ENCODE measurements at regions not wholly inside any gene's neighbourhood (a gene's known extent, or its start where the extent isn't known, plus 50 kb on each side); places are given as distances from the start of the nearest gene placed in this dataset.

GRCh38 chr3:25895031-25895430 lies 105.1 kb downstream of the OXSM start:
- Histone ChIP-seq H3K9me3 (ENCODE audit: insufficient read depth, low read depth, low read length) (no peaks in the 10 kb centered on the region), H3K4me2 (ENCODE audit: low read length) (no peak overlapping the region), H4K20me1 (ENCODE audit: insufficient read depth, low read length) (no peaks in the 10 kb centered on the region), H3K4me3 (ENCODE audit: insufficient read depth, low read depth, low read length) (no peak overlapping the region), H3K4me1 (ENCODE audit: insufficient read depth, low read length) (no peaks in the 10 kb centered on the region), H3K27me3 (ENCODE audit: insufficient read depth, low read length) (no peaks in the 10 kb centered on the region), H3K27ac (ENCODE audit: low read depth, low read length) (no peak overlapping the region), H3K36me3 (ENCODE audit: insufficient read depth, low read length) (no peaks in the 10 kb centered on the region), H3K9ac (ENCODE audit: low read length) (no peak overlapping the region), H3K79me2 (ENCODE audit: insufficient read depth, low read length) (no peaks in the 10 kb centered on the region), H2AFZ (ENCODE audit: low read depth, low read length) (no peak overlapping the region)
- Mint-ChIP-seq H3K9me3 (ENCODE audit: unreplicated experiment) (no peaks in the 10 kb centered on the region), H3K27me3 (ENCODE audit: low read depth, unreplicated experiment) (no peaks in the 10 kb centered on the region), H3K4me3 (ENCODE audit: unreplicated experiment) (no peak overlapping the region), H3K27ac (ENCODE audit: unreplicated experiment) (no peak overlapping the region), H3K4me1 (ENCODE audit: low read depth, unreplicated experiment) (no peaks in the 10 kb centered on the region), H3K36me3 (ENCODE audit: low read depth, unreplicated experiment) (no peaks in the 10 kb centered on the region)
- peak; percentile 7 for DNase-seq (ENCODE audit: low read depth)
- TF ChIP-seq CTCF (IDR thresholded peaks at IDR 0.05; ENCODE audit: insufficient read depth, low read depth, low read length) (no peak), EZH2 (IDR thresholded peaks at IDR 0.05; ENCODE audit: insufficient read depth, low read length) (no peak)
- no peak for FAIRE-seq

GRCh38 chr3:25895443-25895842 lies 105.6 kb downstream of the OXSM start:
- no peaks in the 10 kb centered on the region for H3K27me3 ChIP-seq (ENCODE audit: insufficient read depth, low read length)
- no peaks in the 10 kb centered on the region for H3K79me2 ChIP-seq (ENCODE audit: insufficient read depth, low read length)
- H3K27me3 Mint-ChIP-seq (ENCODE audit: low read depth, unreplicated experiment): no peaks in the 10 kb centered on the region
- TF ChIP-seq EZH2 (IDR thresholded peaks at IDR 0.05; ENCODE audit: insufficient read depth, low read length) (no peak), CTCF (IDR thresholded peaks at IDR 0.05; ENCODE audit: insufficient read depth, low read depth, low read length) (no peak)
- H3K9me3 ChIP-seq (ENCODE audit: insufficient read depth, low read depth, low read length): no peaks in the 10 kb centered on the region
- peak; percentile 69 for DNase-seq (ENCODE audit: low read depth)
- FAIRE-seq: no peak
- no peak overlapping the region for H3K4me2 ChIP-seq (ENCODE audit: low read length)
- no peak overlapping the region for H2AFZ ChIP-seq (ENCODE audit: low read depth, low read length)
- no peaks in the 10 kb centered on the region for H3K4me1 ChIP-seq (ENCODE audit: insufficient read depth, low read length)
- no peak overlapping the region for H3K27ac ChIP-seq (ENCODE audit: low read depth, low read length)
- H3K9me3 Mint-ChIP-seq (ENCODE audit: unreplicated experiment): no peaks in the 10 kb centered on the region
- H3K4me3 Mint-ChIP-seq (ENCODE audit: unreplicated experiment): no peak overlapping the region
- H3K36me3 ChIP-seq (ENCODE audit: insufficient read depth, low read length): no peaks in the 10 kb centered on the region
- no peak overlapping the region for H3K4me3 ChIP-seq (ENCODE audit: insufficient read depth, low read depth, low read length)
- H3K4me1 Mint-ChIP-seq (ENCODE audit: low read depth, unreplicated experiment): no peaks in the 10 kb centered on the region
- no peaks in the 10 kb centered on the region for H3K36me3 Mint-ChIP-seq (ENCODE audit: low read depth, unreplicated experiment)
- no peaks in the 10 kb centered on the region for H4K20me1 ChIP-seq (ENCODE audit: insufficient read depth, low read length)
- H3K27ac Mint-ChIP-seq (ENCODE audit: unreplicated experiment): no peak overlapping the region
- no peak overlapping the region for H3K9ac ChIP-seq (ENCODE audit: low read length)

GRCh38 chr3:25897019-25897418 lies 107.1 kb downstream of the OXSM start:
- TF ChIP-seq EZH2 (IDR thresholded peaks at IDR 0.05; ENCODE audit: insufficient read depth, low read length): no peak
- peak; percentile 22 for TF ChIP-seq CTCF (IDR thresholded peaks at IDR 0.05; ENCODE audit: insufficient read depth, low read depth, low read length)
- no peak overlapping the region for H3K4me3 ChIP-seq (ENCODE audit: insufficient read depth, low read depth, low read length)
- H3K4me2 ChIP-seq (ENCODE audit: low read length): no peak overlapping the region
- Mint-ChIP-seq H3K27me3 (ENCODE audit: low read depth, unreplicated experiment) (no peaks in the 10 kb centered on the region), H3K4me1 (ENCODE audit: low read depth, unreplicated experiment) (no peaks in the 10 kb centered on the region), H3K4me3 (ENCODE audit: unreplicated experiment) (no peak overlapping the region), H3K27ac (ENCODE audit: unreplicated experiment) (no peak overlapping the region), H3K36me3 (ENCODE audit: low read depth, unreplicated experiment) (no peaks in the 10 kb centered on the region), H3K9me3 (ENCODE audit: unreplicated experiment) (no peaks in the 10 kb centered on the region)
- H4K20me1 ChIP-seq (ENCODE audit: insufficient read depth, low read length): no peaks in the 10 kb centered on the region
- DNase-seq (ENCODE audit: low read depth) (no peak), FAIRE-seq (no peak)
- H3K27ac ChIP-seq (ENCODE audit: low read depth, low read length): no peak overlapping the region
- H3K4me1 ChIP-seq (ENCODE audit: insufficient read depth, low read length): no peaks in the 10 kb centered on the region
- no peak overlapping the region for H2AFZ ChIP-seq (ENCODE audit: low read depth, low read length)
- no peaks in the 10 kb centered on the region for H3K9me3 ChIP-seq (ENCODE audit: insufficient read depth, low read depth, low read length)
- H3K79me2 ChIP-seq (ENCODE audit: insufficient read depth, low read length): no peaks in the 10 kb centered on the region
- no peaks in the 10 kb centered on the region for H3K36me3 ChIP-seq (ENCODE audit: insufficient read depth, low read length)
- no peak overlapping the region for H3K9ac ChIP-seq (ENCODE audit: low read length)
- H3K27me3 ChIP-seq (ENCODE audit: insufficient read depth, low read length): no peaks in the 10 kb centered on the region

All from astrocyte (in vitro differentiated cells and primary cell).